ENCODE measurements at regions not wholly inside any gene's neighbourhood (a gene's known extent, or its start where the extent isn't known, plus 50 kb on each side); places are given as distances from the start of the nearest gene placed in this dataset.

DNA sequence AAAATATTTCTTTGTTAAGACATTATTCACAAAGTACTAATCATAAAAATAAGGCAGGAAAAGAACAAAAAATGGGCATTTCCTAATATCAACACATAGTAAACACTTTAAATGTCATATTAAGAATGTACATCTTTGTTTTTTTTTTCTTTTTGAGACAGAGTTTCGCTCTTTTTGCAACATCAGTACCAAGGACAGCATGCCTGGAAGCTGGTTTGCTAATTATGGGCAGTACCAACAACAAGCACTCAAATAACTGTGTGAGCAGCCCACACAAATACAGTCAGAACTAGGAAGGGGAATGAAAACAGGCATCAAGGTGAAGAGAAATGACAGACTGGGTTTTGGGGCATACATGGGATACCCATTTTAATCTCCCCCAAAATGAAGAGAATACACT, 788.0 kb upstream of the SLITRK1 start:
- TF ChIP-seq CTCF (conservative IDR thresholded peaks at IDR 0.05; ENCODE audit: low read depth, low read length) = no peak
- TF ChIP-seq EZH2 (IDR thresholded peaks at IDR 0.05; ENCODE audit: borderline replicate concordance, low read depth, low read length, poor library complexity, severe bottlenecking) = no peak
